Mammary epithelial cell (primary cell): ENCODE measurements at regions not wholly inside any gene's neighbourhood (a gene's known extent, or its start where the extent isn't known, plus 50 kb on each side); places are given as distances from the start of the nearest gene placed in this dataset.

Source experiments
- CTCF ChIP-seq, 2 donors: IDR thresholded peaks in 1 of 2; conservative IDR thresholded peaks in 1 of 2; 2 replicates each; pipeline ENCODE4 v1.5.1; 2011 to 2012; ENCODE audit warnings: inconsistent platforms in 2 of 2, low read length in 2 of 2, mild to moderate bottlenecking in 2 of 2, control low read depth in 1 of 2, low read depth in 1 of 2; ENCODE audit not compliant: insufficient read depth in 1 of 2; ENCODE audit errors: extremely low read depth in 1 of 2
- EZH2 ChIP-seq: IDR thresholded peaks from 2 replicates; pipeline ENCODE4 v1.6.1; 2012; ENCODE audit warnings: low read length, inconsistent platforms, borderline replicate concordance

GRCh38 chr12:13462450-13462849, 265.9 kb downstream of the EMP1 start:
- TF ChIP-seq EZH2 (no peak), CTCF (conservative IDR thresholded peaks at IDR 0.05 in 1 of 2, IDR thresholded peaks at IDR 0.05 in 1 of 2; ENCODE audit: extremely low read depth in 1 of 2, insufficient read depth in 1 of 2, low read depth in 1 of 2, low read length in 2 of 2) (no peak)
